IPS-15b (cell line): ENCODE measurements at regions not wholly inside any gene's neighbourhood (a gene's known extent, or its start where the extent isn't known, plus 50 kb on each side); places are given as distances from the start of the nearest gene placed in this dataset.
"Not testable (repeated sequence)": the region's sequence is repeated elsewhere in the genome, so short reads cannot be mapped to it uniquely, and the experiment has no call there.

Source experiments
- H3K27me3 ChIP-seq: one replicate; pipeline ENCODE4 v1.6.1; 2013; ENCODE audit warnings: low read length; ENCODE audit not compliant: control insufficient read depth, insufficient read depth
- H3K36me3 ChIP-seq: one replicate; pipeline ENCODE4 v1.6.1; 2013; ENCODE audit warnings: low read length; ENCODE audit not compliant: control insufficient read depth, insufficient read depth
- H3K4me1 ChIP-seq: one replicate; pipeline ENCODE4 v1.6.1; 2013; ENCODE audit warnings: mild to moderate bottlenecking, low read length; ENCODE audit not compliant: control insufficient read depth, insufficient read depth
- H3K4me3 ChIP-seq: one replicate; pipeline ENCODE4 v1.5.1; 2013; ENCODE audit warnings: low read depth, low read length
- H3K9ac ChIP-seq: one replicate; pipeline ENCODE4 v1.6.1; 2013; ENCODE audit warnings: low read depth, mild to moderate bottlenecking, low read length
- H3K9me3 ChIP-seq: one replicate; pipeline ENCODE4 v1.6.1; 2013; ENCODE audit warnings: mild to moderate bottlenecking, low read length; ENCODE audit not compliant: control insufficient read depth, insufficient read depth

GRCh38 chr21:28683982-28684752, 308.5 kb downstream of the LTN1 start:
- H3K9ac ChIP-seq, result no peak overlapping the region
- H3K9me3 ChIP-seq, result no peaks in the 10 kb centered on the region
- no peaks in the 10 kb centered on the region for H3K36me3 ChIP-seq
- H3K4me1 ChIP-seq, result no peaks in the 10 kb centered on the region
- no peak overlapping the region for H3K4me3 ChIP-seq
- no peaks in the 10 kb centered on the region for H3K27me3 ChIP-seq

- not testable (repeated sequence) for H3K4me1 ChIP-seq, H3K9ac ChIP-seq, H3K36me3 ChIP-seq
Observed at GRCh38 chr21:28682884-28683283, 309.8 kb downstream of the LTN1 start.

GRCh38 chr21:28677096-28677495, 315.6 kb downstream of the LTN1 start:
- not testable (repeated sequence) for H3K4me3 ChIP-seq, H3K9ac ChIP-seq, H3K9me3 ChIP-seq, H3K4me1 ChIP-seq, H3K27me3 ChIP-seq, H3K36me3 ChIP-seq

More at GRCh38 chr21:28682884-28683283, 309.8 kb downstream of the LTN1 start:
- not testable (repeated sequence) for H3K27me3 ChIP-seq, H3K4me3 ChIP-seq, H3K9me3 ChIP-seq

GRCh38 chr21:28675331-28676041, 317.2 kb downstream of the LTN1 start:
- Histone ChIP-seq H3K9me3 (no peaks in the 10 kb centered on the region), H3K9ac (no peak overlapping the region), H3K36me3 (no peaks in the 10 kb centered on the region), H3K4me3 (no peak overlapping the region), H3K4me1 (no peaks in the 10 kb centered on the region), H3K27me3 (no peaks in the 10 kb centered on the region)

- Histone ChIP-seq H3K4me1 (no peaks in the 10 kb centered on the region), H3K9me3 (no peaks in the 10 kb centered on the region), H3K4me3 (no peak overlapping the region), H3K9ac (no peak overlapping the region), H3K36me3 (no peaks in the 10 kb centered on the region), H3K27me3 (no peaks in the 10 kb centered on the region)
Observed at GRCh38 chr21:28674763-28675162, 317.9 kb downstream of the LTN1 start.

GRCh38 chr21:28671549-28672195, 321.0 kb downstream of the LTN1 start:
- Histone ChIP-seq H3K4me1 (no peaks in the 10 kb centered on the region), H3K4me3 (no peak overlapping the region), H3K36me3 (no peaks in the 10 kb centered on the region), H3K9ac (no peak overlapping the region), H3K27me3 (no peaks in the 10 kb centered on the region), H3K9me3 (no peaks in the 10 kb centered on the region)

GRCh38 chr21:28669971-28670653, 322.6 kb downstream of the LTN1 start:
- Histone ChIP-seq H3K9ac (no peak overlapping the region), H3K36me3 (no peaks in the 10 kb centered on the region), H3K4me1 (no peaks in the 10 kb centered on the region), H3K4me3 (no peak overlapping the region), H3K9me3 (no peaks in the 10 kb centered on the region), H3K27me3 (no peaks in the 10 kb centered on the region)

GRCh38 chr21:28669321-28669720, 323.4 kb downstream of the LTN1 start:
- Histone ChIP-seq H3K4me1 (no peaks in the 10 kb centered on the region), H3K36me3 (no peaks in the 10 kb centered on the region), H3K9me3 (no peaks in the 10 kb centered on the region), H3K9ac (no peak overlapping the region), H3K27me3 (no peaks in the 10 kb centered on the region), H3K4me3 (no peak overlapping the region)

GRCh38 chr21:28663754-28664153, 328.9 kb downstream of the LTN1 start:
- Histone ChIP-seq H3K27me3 (no peaks in the 10 kb centered on the region), H3K4me1 (no peaks in the 10 kb centered on the region), H3K4me3 (no peak overlapping the region), H3K9ac (no peak overlapping the region), H3K36me3 (no peaks in the 10 kb centered on the region), H3K9me3 (no peaks in the 10 kb centered on the region)

- H3K27me3 ChIP-seq, result no peaks in the 10 kb centered on the region
- H3K4me3 ChIP-seq, result no peak overlapping the region
- H3K4me1 ChIP-seq, result no peaks in the 10 kb centered on the region
- no peaks in the 10 kb centered on the region for H3K9me3 ChIP-seq
- no peak overlapping the region for H3K9ac ChIP-seq
- no peaks in the 10 kb centered on the region for H3K36me3 ChIP-seq
Observed at GRCh38 chr21:28663111-28663693, 329.5 kb downstream of the LTN1 start.

GRCh38 chr21:28657566-28657965, 335.1 kb downstream of the LTN1 start:
- H3K9me3 ChIP-seq, result no peaks in the 10 kb centered on the region
- H3K4me1 ChIP-seq, result no peaks in the 10 kb centered on the region
- H3K9ac ChIP-seq, result no peak overlapping the region
- H3K27me3 ChIP-seq, result no peaks in the 10 kb centered on the region
- H3K36me3 ChIP-seq, result no peaks in the 10 kb centered on the region
- no peak overlapping the region for H3K4me3 ChIP-seq
